Esophagus muscularis mucosa (tissue), 4 donors: ENCODE measurements at regions not wholly inside any gene's neighbourhood (a gene's known extent, or its start where the extent isn't known, plus 50 kb on each side); places are given as distances from the start of the nearest gene placed in this dataset.
"Not testable (repeated sequence)": the region's sequence is repeated elsewhere in the genome, so short reads cannot be mapped to it uniquely, and the experiment has no call there.

Experiments used
- CTCF ChIP-seq, 3 experiments: fragments of 200-600 bp in 2 of 3; fragments of 450-650 bp in 1 of 3; sonication (generic) in 2 of 3; IDR thresholded peaks; one replicate each; pipeline ENCODE4 v1.5.1; 2017 to 2019; ENCODE audit warnings: antibody characterized with exemption in 3 of 3, mild to moderate bottlenecking in 2 of 3, moderate library complexity in 1 of 3
- EP300 ChIP-seq: sonication (generic); formaldehyde crosslinking; IDR thresholded peaks from one replicate; pipeline ENCODE4 v1.6.1; 2017; ENCODE audit warnings: antibody characterized with exemption
- POLR2A ChIP-seq: fragments of 450-650 bp; IDR thresholded peaks from one replicate; pipeline ENCODE4 v1.6.1; 2017; ENCODE audit warnings: antibody characterized with exemption, moderate library complexity, mild to moderate bottlenecking, low read depth
- POLR2AphosphoS5 ChIP-seq, 2 donors: sonication (generic); formaldehyde crosslinking; IDR thresholded peaks; one replicate each; pipeline ENCODE4 v1.6.1; 2017; ENCODE audit warnings: antibody characterized with exemption in 2 of 2

- TF ChIP-seq CTCF (IDR thresholded peaks at IDR 0.05); POLR2A; POLR2AphosphoS5 (IDR thresholded peaks at IDR 0.05); EP300: not testable (repeated sequence)
Observed at GRCh38 chr12:79990509-79991338, 55.8 kb upstream of the PPP1R12A start.
